Transverse colon (tissue), 4 donors: ENCODE measurements at regions not wholly inside any gene's neighbourhood (a gene's known extent, or its start where the extent isn't known, plus 50 kb on each side); places are given as distances from the start of the nearest gene placed in this dataset.

ENCODE experiments used
- CTCF ChIP-seq, 5 experiments: fragments of 200-600 bp in 3 of 5; fragments of 450-650 bp in 2 of 5; sonication (generic) in 3 of 5; IDR thresholded peaks; 1 replicate in 2 of 5; 2 replicates in 3 of 5; pipeline ENCODE4 v1.5.1; 2016 to 2017; ENCODE audit warnings: antibody characterized with exemption in 5 of 5, inconsistent platforms in 3 of 5, mild to moderate bottlenecking in 2 of 5, moderate library complexity in 1 of 5
- EP300 ChIP-seq: sonication (generic); formaldehyde crosslinking; IDR thresholded peaks from one replicate; pipeline ENCODE4 v1.6.1; 2017; ENCODE audit warnings: antibody characterized with exemption, low read depth
- POLR2AphosphoS5 ChIP-seq, 3 donors: sonication (generic); formaldehyde crosslinking; IDR thresholded peaks; one replicate each; pipeline ENCODE4 v1.6.1; 2016; ENCODE audit warnings: antibody characterized with exemption in 3 of 3

GRCh38 chr4:181890031-181890430 is 353.2 kb upstream of the TENM3 start:
- no peak for TF ChIP-seq CTCF (IDR thresholded peaks at IDR 0.05)
- TF ChIP-seq POLR2AphosphoS5 (IDR thresholded peaks at IDR 0.05) = no peak
- TF ChIP-seq EP300 = no peak
